Astrocyte (in vitro differentiated cells and primary cell): ENCODE measurements at regions not wholly inside any gene's neighbourhood (a gene's known extent, or its start where the extent isn't known, plus 50 kb on each side); places are given as distances from the start of the nearest gene placed in this dataset.

Experiments
- DNase-seq: peaks from one replicate; pipeline ENCODE4 v3.0.0-alpha.2; 2010; ENCODE audit warnings: low read depth
- FAIRE-seq: peaks from 2 replicates; lab custom pipeline; 2011; peaks lifted over from hg19 to GRCh38; lab: Jason Lieb, UNC
- H2AFZ ChIP-seq: 2 replicates; pipeline ENCODE4 v1.6.0; 2012; ENCODE audit warnings: low read depth, low read length, inconsistent platforms
- H3K27ac ChIP-seq: 2 replicates; pipeline ENCODE4 v1.5.1; 2011; ENCODE audit warnings: low read depth, low read length, inconsistent platforms
- H3K27me3 ChIP-seq: 2 replicates; pipeline ENCODE4 v1.6.0; 2011; ENCODE audit warnings: low read length, inconsistent platforms; ENCODE audit not compliant: insufficient read depth
- H3K36me3 ChIP-seq: 2 replicates; pipeline ENCODE4 v1.5.1; 2011; ENCODE audit warnings: low read length, inconsistent platforms; ENCODE audit not compliant: insufficient read depth
- H3K4me1 ChIP-seq: 2 replicates; pipeline ENCODE4 v1.5.1; 2011; ENCODE audit warnings: low read length, inconsistent platforms; ENCODE audit not compliant: insufficient read depth
- H3K4me2 ChIP-seq: 2 replicates; pipeline ENCODE4 v1.6.0; 2012; ENCODE audit warnings: low read length, inconsistent platforms
- H3K4me3 ChIP-seq: 2 replicates; pipeline ENCODE4 v1.5.1; 2011; ENCODE audit warnings: low read depth, mild to moderate bottlenecking, low read length, inconsistent platforms; ENCODE audit not compliant: insufficient read depth
- H3K79me2 ChIP-seq: 2 replicates; pipeline ENCODE4 v1.6.0; 2012; ENCODE audit warnings: mild to moderate bottlenecking, low read length, inconsistent platforms; ENCODE audit not compliant: insufficient read depth
- H3K9ac ChIP-seq: 2 replicates; pipeline ENCODE4 v1.6.0; 2012; ENCODE audit warnings: mild to moderate bottlenecking, low read length, inconsistent platforms
- H3K9me3 ChIP-seq: 2 replicates; pipeline ENCODE4 v1.5.1; 2012; ENCODE audit warnings: low read depth, mild to moderate bottlenecking, low read length, inconsistent platforms; ENCODE audit not compliant: insufficient read depth
- H4K20me1 ChIP-seq: 2 replicates; pipeline ENCODE4 v1.6.0; 2012; ENCODE audit warnings: low read length, inconsistent platforms; ENCODE audit not compliant: insufficient read depth
- H3K27ac Mint-ChIP-seq: one replicate; pipeline ENCODE4 v1.8.0; 2021; ENCODE audit warnings: mild to moderate bottlenecking, mixed read lengths; ENCODE audit not compliant: unreplicated experiment
- H3K27me3 Mint-ChIP-seq: one replicate; pipeline ENCODE4 v1.8.0; 2021; ENCODE audit warnings: low read depth, mixed read lengths; ENCODE audit not compliant: unreplicated experiment
- H3K36me3 Mint-ChIP-seq: one replicate; pipeline ENCODE4 v1.8.0; 2021; ENCODE audit warnings: low read depth, mixed read lengths; ENCODE audit not compliant: unreplicated experiment
- H3K4me1 Mint-ChIP-seq: one replicate; pipeline ENCODE4 v1.8.0; 2021; ENCODE audit warnings: low read depth, mixed read lengths; ENCODE audit not compliant: unreplicated experiment
- H3K4me3 Mint-ChIP-seq: one replicate; pipeline ENCODE4 v1.8.0; 2021; ENCODE audit warnings: mild to moderate bottlenecking, moderate library complexity, mixed read lengths; ENCODE audit not compliant: unreplicated experiment
- H3K9me3 Mint-ChIP-seq: one replicate; pipeline ENCODE4 v1.8.0; 2021; ENCODE audit warnings: mild to moderate bottlenecking, mixed read lengths; ENCODE audit not compliant: unreplicated experiment
- CTCF ChIP-seq: IDR thresholded peaks from 2 replicates; pipeline ENCODE4 v1.5.1; 2011; ENCODE audit warnings: low read depth, mild to moderate bottlenecking, inconsistent platforms, low read length, moderate library complexity; ENCODE audit not compliant: insufficient read depth
- EZH2 ChIP-seq: IDR thresholded peaks from 2 replicates; pipeline ENCODE4 v1.6.1; 2012; ENCODE audit warnings: mild to moderate bottlenecking, low read length, inconsistent platforms; ENCODE audit not compliant: insufficient read depth

DNA sequence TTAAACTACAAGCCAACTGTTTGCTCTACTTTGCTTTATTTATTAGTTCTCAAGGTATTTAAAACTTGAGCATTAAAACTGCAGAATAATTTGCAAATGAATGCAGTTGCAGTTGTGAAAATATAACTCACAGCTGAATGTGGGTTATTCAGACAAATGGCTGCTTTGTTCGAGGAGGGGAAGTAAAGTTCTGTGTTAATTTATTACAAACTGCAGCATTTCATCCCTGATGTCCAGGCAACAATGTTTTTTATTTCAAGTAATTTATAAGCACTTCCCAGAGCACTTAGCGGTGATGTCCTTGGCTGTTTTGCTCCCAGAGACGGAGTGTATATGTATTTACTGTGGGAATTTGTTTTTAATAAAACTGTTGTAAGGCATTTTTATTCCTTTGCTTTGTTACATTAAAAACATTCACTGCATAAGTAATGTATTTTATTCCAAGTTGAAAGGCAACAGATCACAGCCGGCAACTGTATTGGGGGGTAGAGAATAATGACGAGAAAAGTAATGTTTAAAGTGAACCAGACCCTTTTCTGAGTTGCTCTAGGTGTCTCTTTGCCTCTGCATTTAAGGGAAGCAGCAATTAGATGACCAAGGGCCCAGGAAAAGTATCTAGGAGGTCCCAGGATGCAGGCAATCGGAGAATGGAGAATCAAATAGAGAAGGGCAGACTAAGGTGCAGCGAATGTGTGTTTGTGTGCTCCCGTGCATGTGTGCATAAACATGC lies 291.2 kb upstream of the SALL1 start:
- no peak overlapping the region for H3K4me2 ChIP-seq
- peaks cover 4% of the 10 kb centered on the region for H3K4me1 ChIP-seq
- no peaks in the 10 kb centered on the region for H4K20me1 ChIP-seq
- Mint-ChIP-seq H3K36me3 (no peaks in the 10 kb centered on the region), H3K4me3 (no peak overlapping the region), H3K27me3 (peaks cover 25% of the 10 kb centered on the region), H3K4me1 (peaks cover 6% of the 10 kb centered on the region), H3K27ac (no peak overlapping the region), H3K9me3 (no peaks in the 10 kb centered on the region)
- no peak overlapping the region for H2AFZ ChIP-seq
- H3K79me2 ChIP-seq, result no peaks in the 10 kb centered on the region
- H3K9ac ChIP-seq, result no peak overlapping the region
- H3K27me3 ChIP-seq, result peaks cover 16% of the 10 kb centered on the region
- FAIRE-seq (no peak), DNase-seq (no peak)
- H3K4me3 ChIP-seq, result no peak overlapping the region
- TF ChIP-seq CTCF (no peak), EZH2 (no peak)
- no peaks in the 10 kb centered on the region for H3K9me3 ChIP-seq
- H3K27ac ChIP-seq, result no peak overlapping the region
- H3K36me3 ChIP-seq, result no peaks in the 10 kb centered on the region

DNA sequence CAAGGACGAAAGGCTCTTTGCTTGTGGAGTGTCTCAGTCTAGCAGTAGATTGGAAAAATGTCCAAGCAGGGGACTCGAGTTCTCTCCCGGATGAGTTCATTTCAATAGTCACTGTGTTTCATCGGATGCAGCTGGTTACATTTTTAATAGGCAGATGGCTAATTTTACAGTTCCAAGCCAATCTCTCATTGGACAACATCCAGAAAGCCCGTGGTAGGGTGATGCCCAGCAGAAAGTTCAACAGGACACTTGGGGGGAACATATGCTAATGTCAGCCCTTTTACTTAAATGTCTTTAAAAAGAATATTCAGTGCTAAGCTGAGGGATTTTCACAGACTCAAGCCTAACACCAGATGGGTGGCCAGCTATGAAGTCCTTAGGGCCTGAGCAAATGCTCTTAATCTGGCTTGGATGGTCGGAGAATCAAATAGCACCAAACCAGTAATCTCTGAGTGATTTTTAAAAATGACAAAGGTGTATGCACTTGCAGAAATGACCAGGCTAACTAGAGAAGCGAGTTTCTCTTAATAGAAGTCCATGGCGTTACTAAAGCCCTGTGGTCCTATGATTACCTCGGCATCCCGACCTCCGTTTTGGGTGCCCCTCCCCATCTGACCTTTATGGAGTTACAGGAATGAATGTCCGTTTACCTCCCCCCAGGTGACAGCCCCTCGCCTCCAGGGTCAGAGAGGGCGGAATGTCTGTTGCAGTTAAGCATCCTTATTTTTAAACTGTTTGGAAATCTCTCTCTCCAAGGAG lies 289.2 kb upstream of the SALL1 start:
- Histone ChIP-seq H4K20me1 (no peaks in the 10 kb centered on the region), H3K79me2 (no peaks in the 10 kb centered on the region), H3K9ac (no peak overlapping the region), H3K27ac (no peak overlapping the region), H3K4me2 (peak overlapping the region; percentile 74), H3K4me1 (peaks cover 4% of the 10 kb centered on the region), H3K36me3 (no peaks in the 10 kb centered on the region), H3K9me3 (no peaks in the 10 kb centered on the region), H3K4me3 (no peak overlapping the region), H2AFZ (peak overlapping the region; percentile 5), H3K27me3 (peaks cover 16% of the 10 kb centered on the region)
- Mint-ChIP-seq H3K4me1 (peaks cover 6% of the 10 kb centered on the region), H3K27me3 (peaks cover 25% of the 10 kb centered on the region), H3K9me3 (no peaks in the 10 kb centered on the region), H3K36me3 (no peaks in the 10 kb centered on the region), H3K27ac (no peak overlapping the region), H3K4me3 (peak overlapping the region; percentile 41)
- DNase-seq, result no peak
- FAIRE-seq, result no peak
- TF ChIP-seq EZH2 (no peak), CTCF (no peak)
